ENCODE measurements at regions not wholly inside any gene's neighbourhood (a gene's known extent, or its start where the extent isn't known, plus 50 kb on each side); places are given as distances from the start of the nearest gene placed in this dataset.

DNA sequence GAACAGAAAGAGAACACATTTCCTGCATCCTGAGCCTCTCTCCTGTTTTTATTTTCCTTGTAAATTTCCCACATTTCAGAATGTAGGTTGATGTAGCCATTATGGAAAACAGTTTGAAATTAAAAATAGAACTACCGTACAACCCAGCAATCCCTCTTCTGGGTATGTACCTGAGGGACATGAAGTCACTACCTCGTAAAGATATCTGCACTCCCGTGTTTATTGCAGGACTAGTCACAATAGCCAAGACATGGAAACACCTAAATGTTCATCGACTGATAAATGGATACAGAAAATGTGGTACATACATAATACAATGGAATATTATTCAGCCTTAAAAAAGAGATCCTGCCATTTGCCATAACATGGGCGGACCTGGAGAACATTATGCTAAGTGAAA, 72.0 kb upstream of the JAG1 start:
- ChIA-PET CTCF (ENCODE audit: partially characterized antibody) (no interaction called here), POLR2A (ENCODE audit: partially characterized antibody) (no interaction called here)
- Histone ChIP-seq H3K79me1 (ENCODE audit: low read depth, low read length) (no peaks in the 10 kb centered on the region), H2BK20ac (ENCODE audit: low read length) (no peak overlapping the region), H3K36me3 (ENCODE audit: control insufficient read depth in 2 of 4, insufficient read depth in 4 of 4, low read length in 3 of 4) (no peaks in the 10 kb centered on the region), H3K27me3 (replicated peaks in 1 of 4; ENCODE audit: control insufficient read depth in 3 of 4, extremely low read depth in 1 of 4, insufficient read depth in 3 of 4, low read length in 3 of 4) (no peaks in the 10 kb centered on the region), H3K14ac (ENCODE audit: insufficient read length) (no peak overlapping the region), H2BK120ac (replicated peaks; ENCODE audit: low read depth, low read length) (no peak overlapping the region), H3K9ac (replicated peaks in 1 of 4; ENCODE audit: extremely low read depth in 1 of 4, low read depth in 3 of 4, low read length in 3 of 4) (no peak overlapping the region), H3K4ac (replicated peaks; ENCODE audit: insufficient read length, low read depth, low read length) (no peak overlapping the region), H3K18ac (ENCODE audit: extremely low read depth, low read length) (no peak overlapping the region), H4K20me1 (replicated peaks in 1 of 2; ENCODE audit: control insufficient read depth in 1 of 2, insufficient read depth in 2 of 2, low read length in 2 of 2) (no peaks in the 10 kb centered on the region), H3K4me1 (replicated peaks in 1 of 4; ENCODE audit: control insufficient read depth in 3 of 4, insufficient read depth in 4 of 4, low read length in 3 of 4) (no peaks in the 10 kb centered on the region), H3K23ac (ENCODE audit: insufficient read length) (no peak overlapping the region), H2AFZ (ENCODE audit: low read length) (no peak overlapping the region), H4K8ac (ENCODE audit: extremely low read depth, insufficient read depth, low read length) (no peak overlapping the region), H4K91ac (replicated peaks; ENCODE audit: insufficient read length, low read length) (no peak overlapping the region), H3K27ac (ENCODE audit: low read depth, low read length) (no peak overlapping the region), H3K4me2 (ENCODE audit: insufficient read depth in 1 of 2, low read depth in 2 of 2, low read length in 2 of 2) (no peak overlapping the region), H3K4me3 (ENCODE audit: extremely low read depth in 1 of 4, insufficient read depth in 2 of 4, low read depth in 3 of 4, low read length in 4 of 4) (no peak overlapping the region), H2BK5ac (ENCODE audit: low read depth, low read length) (no peak overlapping the region), H4K5ac (ENCODE audit: insufficient read length, low read depth, low read length) (no peak overlapping the region), H3K56ac (replicated peaks; ENCODE audit: insufficient read length, low read depth, low read length) (no peak overlapping the region), H2BK15ac (ENCODE audit: low read length) (no peak overlapping the region), H3K9me3 (ENCODE audit: insufficient read depth in 2 of 2, low read depth in 1 of 2, low read length in 1 of 2) (no peaks in the 10 kb centered on the region), H3K23me2 (ENCODE audit: low read depth, low read length) (no peaks in the 10 kb centered on the region), H3K79me2 (ENCODE audit: control insufficient read depth in 1 of 2, insufficient read depth in 2 of 2, low read length in 2 of 2) (no peaks in the 10 kb centered on the region), H2BK12ac (ENCODE audit: low read depth, low read length) (no peak overlapping the region), H2AK5ac (ENCODE audit: low read depth, low read length) (no peak overlapping the region)
- DNase-seq (ENCODE audit: low read depth in 1 of 2, low spot score in 2 of 2) (no peak), FAIRE-seq (no peak)
- 92% methylated on average over 5 of the region's 5 CpGs; no CpG with 5 or more reads in 1 of the 2 experiments for WGBS, 2 experiments (ENCODE audit: extremely low coverage in 1 of 2, insufficient coverage in 1 of 2, insufficient read length in 1 of 2, insufficient replicate concordance in 2 of 2, low coverage in 1 of 2, low lambda C conversion rate in 2 of 2, missing lambda C conversion rate in 1 of 2)
- no peak for TF ChIP-seq SIRT6 (IDR thresholded peaks at IDR 0.05; ENCODE audit: low read length)
- TF ChIP-seq CEBPB (IDR thresholded peaks at IDR 0.05; ENCODE audit: low read depth, low read length): no peak
- TF ChIP-seq, protein P1, sequence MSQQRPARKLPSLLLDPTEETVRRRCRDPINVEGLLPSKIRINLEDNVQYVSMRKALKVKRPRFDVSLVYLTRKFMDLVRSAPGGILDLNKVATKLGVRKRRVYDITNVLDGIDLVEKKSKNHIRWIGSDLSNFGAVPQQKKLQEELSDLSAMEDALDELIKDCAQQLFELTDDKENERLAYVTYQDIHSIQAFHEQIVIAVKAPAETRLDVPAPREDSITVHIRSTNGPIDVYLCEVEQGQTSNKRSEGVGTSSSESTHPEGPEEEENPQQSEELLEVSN (IDR thresholded peaks at IDR 0.05): no peak
- TF ChIP-seq TCF12 (IDR thresholded peaks at IDR 0.05; ENCODE audit: low read depth, low read length): no peak
- TF ChIP-seq, protein P2, sequence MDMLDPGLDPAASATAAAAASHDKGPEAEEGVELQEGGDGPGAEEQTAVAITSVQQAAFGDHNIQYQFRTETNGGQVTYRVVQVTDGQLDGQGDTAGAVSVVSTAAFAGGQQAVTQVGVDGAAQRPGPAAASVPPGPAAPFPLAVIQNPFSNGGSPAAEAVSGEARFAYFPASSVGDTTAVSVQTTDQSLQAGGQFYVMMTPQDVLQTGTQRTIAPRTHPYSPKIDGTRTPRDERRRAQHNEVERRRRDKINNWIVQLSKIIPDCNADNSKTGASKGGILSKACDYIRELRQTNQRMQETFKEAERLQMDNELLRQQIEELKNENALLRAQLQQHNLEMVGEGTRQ (IDR thresholded peaks at IDR 0.05; ENCODE audit: low read length): no peak
- no peak for TF ChIP-seq POU5F1 (IDR thresholded peaks at IDR 0.05; ENCODE audit: low read depth, low read length)
- no peak for TF ChIP-seq SP4 (IDR thresholded peaks at IDR 0.05; ENCODE audit: low read length)
- no peak for TF ChIP-seq KDM4A (IDR thresholded peaks at IDR 0.05; ENCODE audit: low read depth, low read length, severe bottlenecking)
- TF ChIP-seq NRF1 (IDR thresholded peaks at IDR 0.05; ENCODE audit: low read depth, low read length): no peak
- TF ChIP-seq EGR1 (IDR thresholded peaks at IDR 0.05; ENCODE audit: borderline replicate concordance, low read depth, low read length): no peak
- TF ChIP-seq CTBP2 (IDR thresholded peaks at IDR 0.05; ENCODE audit: borderline replicate concordance, insufficient read depth, insufficient read length, low read length): no peak
- no peak for TF ChIP-seq CTCF (IDR thresholded peaks at IDR 0.05; ENCODE audit: control extremely low read depth in 1 of 3, insufficient read depth in 1 of 3, low read depth in 1 of 3, low read length in 3 of 3)

Data from H1 (cell line).